ENCODE measurements at regions not wholly inside any gene's neighbourhood (a gene's known extent, or its start where the extent isn't known, plus 50 kb on each side); places are given as distances from the start of the nearest gene placed in this dataset.

GRCh38 chr20:7379621-7380220 is 560.5 kb downstream of the HAO1 start:
- Histone ChIP-seq H3K9me3 (ENCODE audit: insufficient read depth, low read depth, low read length) (no peaks in the 10 kb centered on the region), H3K79me2 (ENCODE audit: insufficient read depth, low read length) (no peaks in the 10 kb centered on the region), H3K36me3 (ENCODE audit: insufficient read depth, low read length) (no peaks in the 10 kb centered on the region), H3K4me3 (ENCODE audit: low read length, poor library complexity, severe bottlenecking) (no peak overlapping the region), H3K9me2 (replicated peaks; ENCODE audit: low read depth, low read length) (no peaks in the 10 kb centered on the region), H3F3A (ENCODE audit: low read depth) (no peaks in the 10 kb centered on the region), H4K20me1 (ENCODE audit: insufficient read depth, low read length, poor library complexity, severe bottlenecking) (no peaks in the 10 kb centered on the region), H3K9ac (ENCODE audit: low read depth, low read length, poor library complexity, severe bottlenecking) (no peak overlapping the region), H2AFZ (ENCODE audit: low read length) (no peak overlapping the region), H3K4me1 (ENCODE audit: insufficient read depth, low read length, poor library complexity, severe bottlenecking) (no peaks in the 10 kb centered on the region), H3K27me3 (ENCODE audit: insufficient read depth, low read length, poor library complexity, severe bottlenecking) (no peaks in the 10 kb centered on the region), H3K4me2 (ENCODE audit: low read depth, low read length, poor library complexity, severe bottlenecking) (no peak overlapping the region)
- TF ChIP-seq EZH2phosphoT487 (IDR thresholded peaks at IDR 0.05; ENCODE audit: borderline replicate concordance), result no peak
- TF ChIP-seq, protein P1, sequence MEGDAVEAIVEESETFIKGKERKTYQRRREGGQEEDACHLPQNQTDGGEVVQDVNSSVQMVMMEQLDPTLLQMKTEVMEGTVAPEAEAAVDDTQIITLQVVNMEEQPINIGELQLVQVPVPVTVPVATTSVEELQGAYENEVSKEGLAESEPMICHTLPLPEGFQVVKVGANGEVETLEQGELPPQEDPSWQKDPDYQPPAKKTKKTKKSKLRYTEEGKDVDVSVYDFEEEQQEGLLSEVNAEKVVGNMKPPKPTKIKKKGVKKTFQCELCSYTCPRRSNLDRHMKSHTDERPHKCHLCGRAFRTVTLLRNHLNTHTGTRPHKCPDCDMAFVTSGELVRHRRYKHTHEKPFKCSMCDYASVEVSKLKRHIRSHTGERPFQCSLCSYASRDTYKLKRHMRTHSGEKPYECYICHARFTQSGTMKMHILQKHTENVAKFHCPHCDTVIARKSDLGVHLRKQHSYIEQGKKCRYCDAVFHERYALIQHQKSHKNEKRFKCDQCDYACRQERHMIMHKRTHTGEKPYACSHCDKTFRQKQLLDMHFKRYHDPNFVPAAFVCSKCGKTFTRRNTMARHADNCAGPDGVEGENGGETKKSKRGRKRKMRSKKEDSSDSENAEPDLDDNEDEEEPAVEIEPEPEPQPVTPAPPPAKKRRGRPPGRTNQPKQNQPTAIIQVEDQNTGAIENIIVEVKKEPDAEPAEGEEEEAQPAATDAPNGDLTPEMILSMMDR (conservative IDR thresholded peaks at IDR 0.05; ENCODE audit: low read length), result no peak

- Histone ChIP-seq H3K9me3 (ENCODE audit: insufficient read depth, low read depth, low read length) (no peaks in the 10 kb centered on the region), H3K9me2 (replicated peaks; ENCODE audit: low read depth, low read length) (no peaks in the 10 kb centered on the region; the same call in 1 of the 2 replicates), H4K20me1 (ENCODE audit: insufficient read depth, low read length, poor library complexity, severe bottlenecking) (no peaks in the 10 kb centered on the region), H2AFZ (ENCODE audit: low read length) (no peak overlapping the region), H3K4me2 (ENCODE audit: low read depth, low read length, poor library complexity, severe bottlenecking) (no peak overlapping the region), H3K79me2 (ENCODE audit: insufficient read depth, low read length) (no peaks in the 10 kb centered on the region), H3K27me3 (ENCODE audit: insufficient read depth, low read length, poor library complexity, severe bottlenecking) (no peaks in the 10 kb centered on the region), H3K9ac (ENCODE audit: low read depth, low read length, poor library complexity, severe bottlenecking) (no peak overlapping the region), H3F3A (ENCODE audit: low read depth) (no peaks in the 10 kb centered on the region), H3K4me1 (ENCODE audit: insufficient read depth, low read length, poor library complexity, severe bottlenecking) (no peaks in the 10 kb centered on the region), H3K4me3 (ENCODE audit: low read length, poor library complexity, severe bottlenecking) (no peak overlapping the region), H3K36me3 (ENCODE audit: insufficient read depth, low read length) (no peaks in the 10 kb centered on the region)
- no peak for TF ChIP-seq EZH2phosphoT487 (IDR thresholded peaks at IDR 0.05; ENCODE audit: borderline replicate concordance)
- TF ChIP-seq, protein P1 (conservative IDR thresholded peaks at IDR 0.05; ENCODE audit: low read length), result no peak
Observed at GRCh38 chr20:7383216-7383615, 557.0 kb downstream of the HAO1 start.

GRCh38 chr20:7387638-7388193 is 552.5 kb downstream of the HAO1 start:
- Histone ChIP-seq H3K9me3 (ENCODE audit: insufficient read depth, low read depth, low read length) (no peaks in the 10 kb centered on the region), H3K4me3 (ENCODE audit: low read length, poor library complexity, severe bottlenecking) (no peak overlapping the region), H3K4me1 (ENCODE audit: insufficient read depth, low read length, poor library complexity, severe bottlenecking) (no peaks in the 10 kb centered on the region), H2AFZ (ENCODE audit: low read length) (no peak overlapping the region), H4K20me1 (ENCODE audit: insufficient read depth, low read length, poor library complexity, severe bottlenecking) (no peaks in the 10 kb centered on the region), H3K9me2 (replicated peaks; ENCODE audit: low read depth, low read length) (no peaks in the 10 kb centered on the region; the same call in 1 of the 2 replicates), H3K36me3 (ENCODE audit: insufficient read depth, low read length) (no peaks in the 10 kb centered on the region), H3K4me2 (ENCODE audit: low read depth, low read length, poor library complexity, severe bottlenecking) (no peak overlapping the region), H3K27me3 (ENCODE audit: insufficient read depth, low read length, poor library complexity, severe bottlenecking) (no peaks in the 10 kb centered on the region), H3K79me2 (ENCODE audit: insufficient read depth, low read length) (no peaks in the 10 kb centered on the region), H3F3A (ENCODE audit: low read depth) (no peaks in the 10 kb centered on the region), H3K9ac (ENCODE audit: low read depth, low read length, poor library complexity, severe bottlenecking) (no peak overlapping the region)
- TF ChIP-seq, protein P1 (conservative IDR thresholded peaks at IDR 0.05; ENCODE audit: low read length), result no peak
- no peak for TF ChIP-seq EZH2phosphoT487 (IDR thresholded peaks at IDR 0.05; ENCODE audit: borderline replicate concordance)
